Gastrocnemius medialis (tissue), 4 donors: ENCODE measurements at regions not wholly inside any gene's neighbourhood (a gene's known extent, or its start where the extent isn't known, plus 50 kb on each side); places are given as distances from the start of the nearest gene placed in this dataset.

Experiments used
- ATAC-seq, 2 donors: fragments of 150-250 bp; one replicate each; pipeline ENCODE4 v1.9.1; 2016
- DNase-seq, 2 donors: peaks; one replicate each; pipeline ENCODE4 v3.0.0-alpha.2; 2019
- H3K27ac ChIP-seq, 4 donors: fragments of 200-600 bp; sonication (generic); 1 replicate in 1 of 4; 2 replicates in 3 of 4; pipeline ENCODE4 v1.5.1; 2016 to 2018; ENCODE audit warnings: mild to moderate bottlenecking in 2 of 4, moderate library complexity in 1 of 4
- H3K27me3 ChIP-seq, 3 donors: fragments of 200-600 bp; sonication (generic) in 2 of 3; 1 replicate in 1 of 3; 2 replicates in 2 of 3; pipeline versions ENCODE4 v1.5.1 to v1.6.0; 2016 to 2019; ENCODE audit warnings: mild to moderate bottlenecking in 1 of 3, moderate library complexity in 1 of 3
- H3K36me3 ChIP-seq, 2 donors: fragments of 200-600 bp; sonication (generic) in 1 of 2; one replicate each; pipeline ENCODE4 v1.5.1; 2017 to 2018
- H3K4me1 ChIP-seq, 2 donors: fragments of 200-600 bp; sonication (generic) in 1 of 2; one replicate each; pipeline ENCODE4 v1.5.1; 2016 to 2017; ENCODE audit warnings: mild to moderate bottlenecking in 2 of 2
- H3K4me3 ChIP-seq, 4 donors: fragments of 200-600 bp; sonication (generic) in 3 of 4; 1 replicate in 1 of 4; 2 replicates in 3 of 4; pipeline ENCODE4 v1.5.1; 2016 to 2019; ENCODE audit warnings: mild to moderate bottlenecking in 2 of 4
- H3K9me3 ChIP-seq, 3 donors: fragments of 200-600 bp; sonication (generic) in 2 of 3; 1 replicate in 1 of 3; 2 replicates in 2 of 3; pipeline ENCODE4 v1.5.1; 2016 to 2019
- CTCF ChIP-seq, 5 experiments: fragments of 450-650 bp in 3 of 5; fragments of 200-600 bp in 2 of 5; sonication (generic) in 2 of 5; IDR thresholded peaks in 4 of 5; conservative IDR thresholded peaks in 1 of 5; 1 replicate in 4 of 5; 2 replicates in 1 of 5; pipeline ENCODE4 v1.5.1; 2016 to 2019; ENCODE audit warnings: antibody characterized with exemption in 5 of 5, mild to moderate bottlenecking in 3 of 5, moderate library complexity in 3 of 5
- POLR2A ChIP-seq, 2 donors: fragments of 450-650 bp; IDR thresholded peaks; one replicate each; pipeline ENCODE4 v1.6.1; 2017; ENCODE audit warnings: antibody characterized with exemption in 2 of 2, mild to moderate bottlenecking in 2 of 2, moderate library complexity in 2 of 2
- in situ Hi-C, 4 donors: fragments of 200-750 bp; cut with MboI; loops; one replicate each; pipeline versions ENCODE4 v1.15.0 to v1.8.0; 2017; ENCODE audit warnings: low sequenced_read_pairs in 4 of 4
- intact Hi-C: fragments of 100-400 bp; cut with DNase I; formaldehyde crosslinking; loops from one replicate; pipeline ENCODE4 v1.15.1; 2023; ENCODE audit warnings: low total_unique reads

GRCh38 chr5:82991678-82992323 is 85.4 kb downstream of the TMEM167A start:
- DNase-seq (no peak), ATAC-seq (no peak)
- Histone ChIP-seq H3K4me1 (no peaks in the 10 kb centered on the region), H3K27me3 (no peaks in the 10 kb centered on the region), H3K4me3 (no peak overlapping the region), H3K36me3 (no peaks in the 10 kb centered on the region), H3K9me3 (no peaks in the 10 kb centered on the region), H3K27ac (no peak overlapping the region)
- intact Hi-C loops (no loop called here), in situ Hi-C loops (no loop called here)
- TF ChIP-seq POLR2A (IDR thresholded peaks at IDR 0.05) (no peak), CTCF (IDR thresholded peaks at IDR 0.05 in 4 of 5, conservative IDR thresholded peaks at IDR 0.05 in 1 of 5) (no peak)

- intact Hi-C loops, result no loop called here
- TF ChIP-seq CTCF (IDR thresholded peaks at IDR 0.05 in 4 of 5, conservative IDR thresholded peaks at IDR 0.05 in 1 of 5), result no peak
- no peak for TF ChIP-seq POLR2A (IDR thresholded peaks at IDR 0.05)
- Histone ChIP-seq H3K36me3 (no peaks in the 10 kb centered on the region), H3K9me3 (no peaks in the 10 kb centered on the region), H3K4me3 (no peak overlapping the region), H3K4me1 (no peaks in the 10 kb centered on the region), H3K27me3 (no peaks in the 10 kb centered on the region), H3K27ac (no peak overlapping the region)
- no peak for DNase-seq
- in situ Hi-C loops, result no loop called here
- ATAC-seq, result no peak
Measured at GRCh38 chr5:82991059-82991458, 86.1 kb downstream of the TMEM167A start.

GRCh38 chr5:82987188-82987587 is 90.0 kb downstream of the TMEM167A start:
- no peak for ATAC-seq
- intact Hi-C loops, result no loop called here
- no peaks in the 10 kb centered on the region for H3K4me1 ChIP-seq
- H3K27ac ChIP-seq, result no peak overlapping the region
- TF ChIP-seq POLR2A (IDR thresholded peaks at IDR 0.05), result no peak
- no peak for TF ChIP-seq CTCF (IDR thresholded peaks at IDR 0.05 in 4 of 5, conservative IDR thresholded peaks at IDR 0.05 in 1 of 5)
- in situ Hi-C loops, result no loop called here
- H3K4me3 ChIP-seq, result no peak overlapping the region
- DNase-seq, result no peak
- no peaks in the 10 kb centered on the region for H3K27me3 ChIP-seq
- H3K36me3 ChIP-seq, result no peaks in the 10 kb centered on the region
- no peaks in the 10 kb centered on the region for H3K9me3 ChIP-seq

GRCh38 chr5:82986404-82986803 is 90.8 kb downstream of the TMEM167A start:
- no peak for DNase-seq
- TF ChIP-seq CTCF (IDR thresholded peaks at IDR 0.05 in 4 of 5, conservative IDR thresholded peaks at IDR 0.05 in 1 of 5), result no peak
- TF ChIP-seq POLR2A (IDR thresholded peaks at IDR 0.05), result no peak
- Histone ChIP-seq H3K36me3 (no peaks in the 10 kb centered on the region), H3K9me3 (no peaks in the 10 kb centered on the region), H3K27me3 (no peaks in the 10 kb centered on the region), H3K27ac (no peak overlapping the region), H3K4me3 (no peak overlapping the region), H3K4me1 (no peaks in the 10 kb centered on the region)
- intact Hi-C loops, result no loop called here
- in situ Hi-C loops, result no loop called here
- ATAC-seq, result no peak

GRCh38 chr5:82985763-82986162 is 91.4 kb downstream of the TMEM167A start:
- Histone ChIP-seq H3K4me3 (no peak overlapping the region), H3K9me3 (no peaks in the 10 kb centered on the region), H3K4me1 (no peaks in the 10 kb centered on the region), H3K27me3 (no peaks in the 10 kb centered on the region), H3K36me3 (no peaks in the 10 kb centered on the region), H3K27ac (no peak overlapping the region)
- no peak for TF ChIP-seq POLR2A (IDR thresholded peaks at IDR 0.05)
- TF ChIP-seq CTCF (IDR thresholded peaks at IDR 0.05 in 4 of 5, conservative IDR thresholded peaks at IDR 0.05 in 1 of 5), result no peak
- ATAC-seq, result no peak
- in situ Hi-C loops, result no loop called here
- intact Hi-C loops, result no loop called here
- DNase-seq, result no peak
